A673 (cell line): ENCODE measurements at regions not wholly inside any gene's neighbourhood (a gene's known extent, or its start where the extent isn't known, plus 50 kb on each side); places are given as distances from the start of the nearest gene placed in this dataset.

Experiments
- CTCF ChIP-seq: fragments of 300-800, 200-600 bp; sonication (generic); conservative IDR thresholded peaks from 2 replicates; pipeline ENCODE4 v1.5.1; 2017; ENCODE audit warnings: low read depth, mild to moderate bottlenecking, antibody characterized with exemption, low read length, moderate library complexity, mixed read lengths
- EZH2 ChIP-seq: fragments of 200-600 bp; sonication (generic); IDR thresholded peaks from 2 replicates; pipeline ENCODE4 v1.6.1; 2017; ENCODE audit warnings: borderline replicate concordance, low read depth, mild to moderate bottlenecking, mixed read lengths, antibody characterized with exemption, low read length; ENCODE audit not compliant: poor library complexity, severe bottlenecking

- TF ChIP-seq CTCF (no peak), EZH2 (no peak)
Measured at GRCh38 chr7:22610951-22611757, 111.2 kb upstream of the STEAP1B start.
